ENCODE measurements at regions not wholly inside any gene's neighbourhood (a gene's known extent, or its start where the extent isn't known, plus 50 kb on each side); places are given as distances from the start of the nearest gene placed in this dataset.

- no peak for DNase-seq (ENCODE audit: low read depth)
- Histone ChIP-seq H3K27me3 (ENCODE audit: control insufficient read depth, insufficient read depth, low read length) (no peaks in the 10 kb centered on the region), H3K36me3 (ENCODE audit: control insufficient read depth, insufficient read depth, low read length) (no peaks in the 10 kb centered on the region), H3K4me3 (ENCODE audit: low read depth, low read length) (no peak overlapping the region)
- no peak for FAIRE-seq
- no peak for TF ChIP-seq CTCF (IDR thresholded peaks at IDR 0.05; ENCODE audit: insufficient read depth, low read length, severe bottlenecking)
These were observed 497.6 kb downstream of the NTRK3 start for GRCh38 chr15:87758794-87759418.

- no peak for FAIRE-seq
- TF ChIP-seq CTCF (IDR thresholded peaks at IDR 0.05; ENCODE audit: insufficient read depth, low read length, severe bottlenecking), result no peak
These were observed 499.5 kb downstream of the NTRK3 start for GRCh38 chr15:87757084-87757483.

GRCh38 chr15:87756072-87756471 is 500.5 kb downstream of the NTRK3 start:
- FAIRE-seq, result no peak

More at GRCh38 chr15:87757084-87757483, 499.5 kb downstream of the NTRK3 start:
- H3K36me3 ChIP-seq (ENCODE audit: control insufficient read depth, insufficient read depth, low read length), result no peaks in the 10 kb centered on the region
- no peak overlapping the region for H3K4me3 ChIP-seq (ENCODE audit: low read depth, low read length)
- no peak for DNase-seq (ENCODE audit: low read depth)
- no peaks in the 10 kb centered on the region for H3K27me3 ChIP-seq (ENCODE audit: control insufficient read depth, insufficient read depth, low read length)

GRCh38 chr15:87755226-87755625 is 501.3 kb downstream of the NTRK3 start:
- DNase-seq (ENCODE audit: low read depth), result no peak
- no peak for TF ChIP-seq CTCF (IDR thresholded peaks at IDR 0.05; ENCODE audit: insufficient read depth, low read length, severe bottlenecking)
- Histone ChIP-seq H3K27me3 (ENCODE audit: control insufficient read depth, insufficient read depth, low read length) (no peaks in the 10 kb centered on the region), H3K36me3 (ENCODE audit: control insufficient read depth, insufficient read depth, low read length) (no peaks in the 10 kb centered on the region), H3K4me3 (ENCODE audit: low read depth, low read length) (no peak overlapping the region)
- FAIRE-seq, result no peak

More at GRCh38 chr15:87756072-87756471, 500.5 kb downstream of the NTRK3 start:
- H3K36me3 ChIP-seq (ENCODE audit: control insufficient read depth, insufficient read depth, low read length), result no peaks in the 10 kb centered on the region
- H3K4me3 ChIP-seq (ENCODE audit: low read depth, low read length), result no peak overlapping the region
- H3K27me3 ChIP-seq (ENCODE audit: control insufficient read depth, insufficient read depth, low read length), result no peaks in the 10 kb centered on the region
- TF ChIP-seq CTCF (IDR thresholded peaks at IDR 0.05; ENCODE audit: insufficient read depth, low read length, severe bottlenecking), result no peak
- DNase-seq (ENCODE audit: low read depth), result no peak

- FAIRE-seq (no peak), DNase-seq (ENCODE audit: low read depth) (no peak)
- TF ChIP-seq CTCF (IDR thresholded peaks at IDR 0.05; ENCODE audit: insufficient read depth, low read length, severe bottlenecking), result no peak
- H3K36me3 ChIP-seq (ENCODE audit: control insufficient read depth, insufficient read depth, low read length), result no peaks in the 10 kb centered on the region
- H3K27me3 ChIP-seq (ENCODE audit: control insufficient read depth, insufficient read depth, low read length), result no peaks in the 10 kb centered on the region
- no peak overlapping the region for H3K4me3 ChIP-seq (ENCODE audit: low read depth, low read length)
These were observed 503.0 kb downstream of the NTRK3 start for GRCh38 chr15:87753539-87753938.

Data from bronchial epithelial cell (primary cell).